GM19395 (cell line): ENCODE measurements at regions not wholly inside any gene's neighbourhood (a gene's known extent, or its start where the extent isn't known, plus 50 kb on each side); places are given as distances from the start of the nearest gene placed in this dataset.

Source experiments
- ATAC-seq: cut with Tn5 transposase; IDR thresholded peaks from one replicate; pipeline ENCODE4 v1.9.1; 2021; ENCODE audit warnings: mild to moderate bottlenecking, moderate library complexity; ENCODE audit not compliant: unreplicated experiment

GRCh38 chr1:165075725-165076370 lies 280.7 kb downstream of the LMX1A start:
- ATAC-seq = no peak

GRCh38 chr1:165073185-165074007 lies 283.1 kb downstream of the LMX1A start:
- peak; percentile 74 for ATAC-seq

GRCh38 chr1:165070675-165071074 lies 285.8 kb downstream of the LMX1A start:
- no peak for ATAC-seq

- no peak for ATAC-seq
Observed at GRCh38 chr1:165069829-165070228, 286.7 kb downstream of the LMX1A start.

GRCh38 chr1:165068741-165069140 lies 287.8 kb downstream of the LMX1A start:
- no peak for ATAC-seq

- no peak for ATAC-seq
Observed at GRCh38 chr1:165067829-165068228, 288.7 kb downstream of the LMX1A start.

- no peak for ATAC-seq
Observed at GRCh38 chr1:165063181-165063965, 293.1 kb downstream of the LMX1A start.

- no peak for ATAC-seq
Observed at GRCh38 chr1:165062346-165062745, 294.2 kb downstream of the LMX1A start.

- ATAC-seq = no peak
Observed at GRCh38 chr1:165060285-165060793, 296.2 kb downstream of the LMX1A start.

GRCh38 chr1:165057956-165058355 lies 298.6 kb downstream of the LMX1A start:
- no peak for ATAC-seq

- ATAC-seq = no peak
Observed at GRCh38 chr1:165056914-165057313, 299.6 kb downstream of the LMX1A start.

- ATAC-seq = no peak
Observed at GRCh38 chr1:165055581-165055980, 300.9 kb downstream of the LMX1A start.

- ATAC-seq = no peak
Observed at GRCh38 chr1:165054627-165055026, 301.9 kb downstream of the LMX1A start.

- ATAC-seq = no peak
Observed at GRCh38 chr1:165053351-165053750, 303.2 kb downstream of the LMX1A start.

- ATAC-seq = no peak
Observed at GRCh38 chr1:165052936-165053335, 303.6 kb downstream of the LMX1A start.

- no peak for ATAC-seq
Observed at GRCh38 chr1:165052431-165052830, 304.1 kb downstream of the LMX1A start.

GRCh38 chr1:165050246-165050645 lies 306.3 kb downstream of the LMX1A start:
- no peak for ATAC-seq

- no peak for ATAC-seq
Observed at GRCh38 chr1:165047994-165048393, 308.5 kb downstream of the LMX1A start.

- no peak for ATAC-seq
Observed at GRCh38 chr1:165045902-165046301, 310.6 kb downstream of the LMX1A start.

GRCh38 chr1:165040641-165041040 lies 315.9 kb downstream of the LMX1A start:
- ATAC-seq = no peak

- ATAC-seq = no peak
Observed at GRCh38 chr1:165039996-165040395, 316.5 kb downstream of the LMX1A start.
